ENCODE measurements at regions not wholly inside any gene's neighbourhood (a gene's known extent, or its start where the extent isn't known, plus 50 kb on each side); places are given as distances from the start of the nearest gene placed in this dataset.

GRCh38 chr1:4597020-4597419 lies 57.4 kb upstream of the AJAP1 start:
- no peaks in the 10 kb centered on the region for H3K4me1 ChIP-seq
- H3K27me3 ChIP-seq (ENCODE audit: low read depth): peaks cover 87% of the 10 kb centered on the region
- intact Hi-C loops (cut with micrococcal nuclease): no loop called here
- no peak for DNase-seq
- H3K4me3 ChIP-seq: no peak overlapping the region
- TF ChIP-seq CTCF (IDR thresholded peaks at IDR 0.05; ENCODE audit: borderline replicate concordance): no peak
- H3K9me3 ChIP-seq (replicated peaks): no peaks in the 10 kb centered on the region
- no peak overlapping the region for H3K27ac ChIP-seq (replicated peaks)
- no peaks in the 10 kb centered on the region for H3K36me3 ChIP-seq

- Histone ChIP-seq H3K27ac (replicated peaks) (no peak overlapping the region), H3K9me3 (replicated peaks) (no peaks in the 10 kb centered on the region), H3K36me3 (no peaks in the 10 kb centered on the region), H3K4me1 (no peaks in the 10 kb centered on the region), H3K4me3 (no peak overlapping the region), H3K27me3 (ENCODE audit: low read depth) (peaks cover 87% of the 10 kb centered on the region)
- intact Hi-C loops (cut with micrococcal nuclease): no loop called here
- no peak for DNase-seq
- TF ChIP-seq CTCF (IDR thresholded peaks at IDR 0.05; ENCODE audit: borderline replicate concordance): no peak
Measured at GRCh38 chr1:4598561-4598960, 55.8 kb upstream of the AJAP1 start.

- Histone ChIP-seq H3K9me3 (replicated peaks) (no peaks in the 10 kb centered on the region), H3K4me3 (no peak overlapping the region), H3K27ac (replicated peaks) (no peak overlapping the region), H3K27me3 (ENCODE audit: low read depth) (peaks cover 88% of the 10 kb centered on the region), H3K4me1 (no peaks in the 10 kb centered on the region), H3K36me3 (no peaks in the 10 kb centered on the region)
- intact Hi-C loops (cut with micrococcal nuclease): no loop called here
- DNase-seq: no peak
- TF ChIP-seq CTCF (IDR thresholded peaks at IDR 0.05; ENCODE audit: borderline replicate concordance): no peak
Measured at GRCh38 chr1:4599521-4599920, 54.9 kb upstream of the AJAP1 start.

- no peak for DNase-seq
- H3K4me3 ChIP-seq: no peak overlapping the region
- no peaks in the 10 kb centered on the region for H3K9me3 ChIP-seq (replicated peaks)
- no peaks in the 10 kb centered on the region for H3K4me1 ChIP-seq
- H3K27me3 ChIP-seq (ENCODE audit: low read depth): peaks cover 88% of the 10 kb centered on the region
- intact Hi-C loops (cut with micrococcal nuclease): no loop called here
- no peaks in the 10 kb centered on the region for H3K36me3 ChIP-seq
- H3K27ac ChIP-seq (replicated peaks): no peak overlapping the region
- no peak for TF ChIP-seq CTCF (IDR thresholded peaks at IDR 0.05; ENCODE audit: borderline replicate concordance)
Measured at GRCh38 chr1:4599951-4600481, 54.4 kb upstream of the AJAP1 start.

GRCh38 chr1:4600615-4601460 lies 53.6 kb upstream of the AJAP1 start:
- no peak for DNase-seq
- Histone ChIP-seq H3K27me3 (ENCODE audit: low read depth) (peaks cover 89% of the 10 kb centered on the region), H3K36me3 (no peaks in the 10 kb centered on the region), H3K27ac (replicated peaks) (no peak overlapping the region), H3K4me3 (no peak overlapping the region), H3K4me1 (no peaks in the 10 kb centered on the region), H3K9me3 (replicated peaks) (no peaks in the 10 kb centered on the region)
- no peak for TF ChIP-seq CTCF (IDR thresholded peaks at IDR 0.05; ENCODE audit: borderline replicate concordance)
- intact Hi-C loops (cut with micrococcal nuclease): no loop called here

All from left ventricle myocardium inferior (tissue), 1 donor.